Sigmoid colon (tissue), 4 donors: ENCODE measurements at regions not wholly inside any gene's neighbourhood (a gene's known extent, or its start where the extent isn't known, plus 50 kb on each side); places are given as distances from the start of the nearest gene placed in this dataset.

Experiments used
- POLR2A ChIP-seq, 2 donors: fragments of 450-650 bp; IDR thresholded peaks; one replicate each; pipeline ENCODE4 v1.6.1; 2016; ENCODE audit warnings: antibody characterized with exemption in 2 of 2, mild to moderate bottlenecking in 2 of 2, moderate library complexity in 2 of 2
- POLR2AphosphoS5 ChIP-seq, 4 donors: sonication (generic); formaldehyde crosslinking; IDR thresholded peaks; one replicate each; pipeline ENCODE4 v1.6.1; 2017; ENCODE audit warnings: antibody characterized with exemption in 4 of 4
- TF ChIP-seq, protein P1 (sequence below), 4 experiments: fragments of 450-650 bp in 3 of 4; fragments of 200-600 bp in 1 of 4; IDR thresholded peaks; one replicate each; pipeline ENCODE4 v1.5.1; 2016 to 2019; ENCODE audit warnings: antibody characterized with exemption in 4 of 4, mild to moderate bottlenecking in 3 of 4, moderate library complexity in 2 of 4

DNA sequence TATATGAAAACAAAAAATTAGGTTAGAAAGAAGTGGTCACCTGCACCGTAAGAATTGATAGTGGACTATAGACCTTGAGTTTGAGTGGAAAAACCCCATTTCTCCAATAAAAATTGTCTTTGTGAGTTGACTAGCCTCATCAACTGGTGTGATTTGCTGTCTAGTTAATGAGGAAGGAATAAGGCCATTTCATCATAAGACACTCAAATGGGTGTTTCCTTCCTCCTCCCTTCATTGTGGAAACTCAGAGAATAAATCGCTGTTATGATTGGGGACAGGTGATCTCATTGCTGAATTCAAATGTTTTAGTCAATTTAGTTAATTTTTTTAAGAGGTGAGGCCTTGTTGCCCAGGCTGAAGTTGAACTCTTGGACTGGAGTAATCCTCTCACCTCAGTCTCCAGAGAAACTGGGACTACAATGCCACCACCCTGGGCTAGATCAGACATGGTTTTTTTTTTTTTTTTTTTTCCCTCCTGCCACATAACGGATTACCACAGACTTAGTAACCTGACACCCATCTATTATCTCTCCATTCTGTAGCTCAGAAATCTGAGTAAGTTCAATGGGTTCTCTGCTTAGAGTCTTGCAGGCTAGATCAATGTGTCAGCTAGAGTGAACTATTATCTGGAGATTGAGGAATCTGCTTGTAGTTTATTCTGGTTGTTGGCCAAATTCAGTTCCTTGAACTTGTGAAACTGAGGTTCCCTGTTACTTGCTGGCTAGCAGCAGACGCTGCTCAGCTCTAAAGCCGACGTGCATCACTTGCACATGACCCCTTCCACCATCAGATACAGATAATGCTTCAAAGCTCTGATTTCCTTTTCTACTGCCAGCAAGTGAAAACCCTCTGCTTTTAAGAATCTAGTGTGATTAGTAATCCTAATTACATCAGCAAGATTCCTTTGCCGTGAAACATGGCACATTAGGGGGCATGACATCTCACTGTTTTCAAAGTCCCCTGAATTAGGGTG lies 663.8 kb upstream of the CDH9 start:
- TF ChIP-seq POLR2AphosphoS5 (IDR thresholded peaks at IDR 0.05) (no peak), POLR2A (IDR thresholded peaks at IDR 0.05) (no peak)
- TF ChIP-seq, protein P1, sequence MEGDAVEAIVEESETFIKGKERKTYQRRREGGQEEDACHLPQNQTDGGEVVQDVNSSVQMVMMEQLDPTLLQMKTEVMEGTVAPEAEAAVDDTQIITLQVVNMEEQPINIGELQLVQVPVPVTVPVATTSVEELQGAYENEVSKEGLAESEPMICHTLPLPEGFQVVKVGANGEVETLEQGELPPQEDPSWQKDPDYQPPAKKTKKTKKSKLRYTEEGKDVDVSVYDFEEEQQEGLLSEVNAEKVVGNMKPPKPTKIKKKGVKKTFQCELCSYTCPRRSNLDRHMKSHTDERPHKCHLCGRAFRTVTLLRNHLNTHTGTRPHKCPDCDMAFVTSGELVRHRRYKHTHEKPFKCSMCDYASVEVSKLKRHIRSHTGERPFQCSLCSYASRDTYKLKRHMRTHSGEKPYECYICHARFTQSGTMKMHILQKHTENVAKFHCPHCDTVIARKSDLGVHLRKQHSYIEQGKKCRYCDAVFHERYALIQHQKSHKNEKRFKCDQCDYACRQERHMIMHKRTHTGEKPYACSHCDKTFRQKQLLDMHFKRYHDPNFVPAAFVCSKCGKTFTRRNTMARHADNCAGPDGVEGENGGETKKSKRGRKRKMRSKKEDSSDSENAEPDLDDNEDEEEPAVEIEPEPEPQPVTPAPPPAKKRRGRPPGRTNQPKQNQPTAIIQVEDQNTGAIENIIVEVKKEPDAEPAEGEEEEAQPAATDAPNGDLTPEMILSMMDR (IDR thresholded peaks at IDR 0.05) = no peak
